ENCODE measurements at regions not wholly inside any gene's neighbourhood (a gene's known extent, or its start where the extent isn't known, plus 50 kb on each side); places are given as distances from the start of the nearest gene placed in this dataset.

DNA sequence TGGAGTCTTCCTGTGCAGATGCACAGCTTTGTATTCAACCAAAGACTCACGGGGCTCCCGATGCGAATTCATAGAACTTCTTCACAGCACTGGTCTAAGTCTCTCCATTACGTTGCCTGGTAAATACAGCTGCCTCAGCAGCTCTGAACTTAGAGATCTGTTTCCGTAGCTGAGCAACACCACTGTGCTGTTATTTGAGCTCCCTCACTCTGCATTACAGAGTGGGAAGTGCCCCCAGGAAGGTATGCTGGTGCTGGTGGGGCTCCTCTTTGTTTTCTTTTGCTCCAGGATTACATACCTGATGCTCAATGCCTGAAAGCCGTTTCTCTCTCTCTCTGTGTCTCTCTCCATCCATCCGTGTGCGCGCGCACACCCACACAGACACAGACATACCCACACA, 227.5 kb upstream of the RMST start:
- ChIA-PET POLR2A (no interaction called here), CTCF (no interaction called here)
- H3K4me1 ChIP-seq (ENCODE audit: control insufficient read depth, insufficient read depth, low read length): no peaks in the 10 kb centered on the region
- H3K27ac ChIP-seq (ENCODE audit: low read length): no peak overlapping the region
- no peaks in the 10 kb centered on the region for H3K9me3 ChIP-seq (ENCODE audit: control insufficient read depth, insufficient read depth, low read depth, low read length)
- ATAC-seq (no peak), DNase-seq (ENCODE audit: low read depth, low spot score) (no peak)
- in situ Hi-C loops (cut with HindIII; ENCODE audit: low pct_unique_long_range_greater_than_20kb, low sequenced_read_pairs): no loop called here
- TF ChIP-seq, protein P1, sequence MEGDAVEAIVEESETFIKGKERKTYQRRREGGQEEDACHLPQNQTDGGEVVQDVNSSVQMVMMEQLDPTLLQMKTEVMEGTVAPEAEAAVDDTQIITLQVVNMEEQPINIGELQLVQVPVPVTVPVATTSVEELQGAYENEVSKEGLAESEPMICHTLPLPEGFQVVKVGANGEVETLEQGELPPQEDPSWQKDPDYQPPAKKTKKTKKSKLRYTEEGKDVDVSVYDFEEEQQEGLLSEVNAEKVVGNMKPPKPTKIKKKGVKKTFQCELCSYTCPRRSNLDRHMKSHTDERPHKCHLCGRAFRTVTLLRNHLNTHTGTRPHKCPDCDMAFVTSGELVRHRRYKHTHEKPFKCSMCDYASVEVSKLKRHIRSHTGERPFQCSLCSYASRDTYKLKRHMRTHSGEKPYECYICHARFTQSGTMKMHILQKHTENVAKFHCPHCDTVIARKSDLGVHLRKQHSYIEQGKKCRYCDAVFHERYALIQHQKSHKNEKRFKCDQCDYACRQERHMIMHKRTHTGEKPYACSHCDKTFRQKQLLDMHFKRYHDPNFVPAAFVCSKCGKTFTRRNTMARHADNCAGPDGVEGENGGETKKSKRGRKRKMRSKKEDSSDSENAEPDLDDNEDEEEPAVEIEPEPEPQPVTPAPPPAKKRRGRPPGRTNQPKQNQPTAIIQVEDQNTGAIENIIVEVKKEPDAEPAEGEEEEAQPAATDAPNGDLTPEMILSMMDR (IDR thresholded peaks at IDR 0.05): no peak
- TF ChIP-seq SIN3A (IDR thresholded peaks at IDR 0.05; ENCODE audit: borderline replicate concordance, insufficient read depth, low read depth, low read length): no peak
- H3K4me3 ChIP-seq (ENCODE audit: low read depth in 2 of 2, low read length in 2 of 2): no peak overlapping the region
- no TSS peak for BruUV-seq (replicated peaks)
- H3K36me3 ChIP-seq (ENCODE audit: control insufficient read depth, insufficient read depth, low read length): no peaks in the 10 kb centered on the region
- intact Hi-C loops (cut with micrococcal nuclease; ENCODE audit: unreplicated experiment): no loop called here
- H3K27me3 ChIP-seq (ENCODE audit: control insufficient read depth, insufficient read depth, low read length): no peaks in the 10 kb centered on the region

DNA sequence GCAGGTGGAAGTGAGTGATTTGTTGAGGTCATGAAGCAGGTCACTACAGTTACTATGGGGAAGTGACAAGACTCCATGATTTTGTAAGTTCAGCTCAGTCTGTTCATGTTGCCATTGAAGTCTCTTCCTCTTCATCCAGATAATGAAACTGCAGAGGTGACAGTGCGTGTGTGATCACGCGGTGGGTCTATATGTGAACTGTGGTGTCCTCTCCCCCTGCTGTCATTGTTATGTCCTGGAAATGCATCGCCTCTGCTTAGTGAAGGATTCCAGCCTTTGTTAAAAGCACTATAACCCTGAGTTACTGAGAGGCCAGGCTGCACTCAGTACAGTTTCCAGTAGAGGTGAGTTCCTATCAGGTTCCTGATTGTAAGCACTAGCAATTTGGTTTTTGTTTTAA, 216.2 kb upstream of the RMST start:
- ChIA-PET CTCF (no interaction called here), POLR2A (no interaction called here)
- no peak for TF ChIP-seq TCF7L2 (IDR thresholded peaks at IDR 0.05; ENCODE audit: low read depth, low read length)
- no peak for TF ChIP-seq SIN3A (IDR thresholded peaks at IDR 0.05; ENCODE audit: borderline replicate concordance, insufficient read depth, low read depth, low read length)
- TF ChIP-seq, protein P2, sequence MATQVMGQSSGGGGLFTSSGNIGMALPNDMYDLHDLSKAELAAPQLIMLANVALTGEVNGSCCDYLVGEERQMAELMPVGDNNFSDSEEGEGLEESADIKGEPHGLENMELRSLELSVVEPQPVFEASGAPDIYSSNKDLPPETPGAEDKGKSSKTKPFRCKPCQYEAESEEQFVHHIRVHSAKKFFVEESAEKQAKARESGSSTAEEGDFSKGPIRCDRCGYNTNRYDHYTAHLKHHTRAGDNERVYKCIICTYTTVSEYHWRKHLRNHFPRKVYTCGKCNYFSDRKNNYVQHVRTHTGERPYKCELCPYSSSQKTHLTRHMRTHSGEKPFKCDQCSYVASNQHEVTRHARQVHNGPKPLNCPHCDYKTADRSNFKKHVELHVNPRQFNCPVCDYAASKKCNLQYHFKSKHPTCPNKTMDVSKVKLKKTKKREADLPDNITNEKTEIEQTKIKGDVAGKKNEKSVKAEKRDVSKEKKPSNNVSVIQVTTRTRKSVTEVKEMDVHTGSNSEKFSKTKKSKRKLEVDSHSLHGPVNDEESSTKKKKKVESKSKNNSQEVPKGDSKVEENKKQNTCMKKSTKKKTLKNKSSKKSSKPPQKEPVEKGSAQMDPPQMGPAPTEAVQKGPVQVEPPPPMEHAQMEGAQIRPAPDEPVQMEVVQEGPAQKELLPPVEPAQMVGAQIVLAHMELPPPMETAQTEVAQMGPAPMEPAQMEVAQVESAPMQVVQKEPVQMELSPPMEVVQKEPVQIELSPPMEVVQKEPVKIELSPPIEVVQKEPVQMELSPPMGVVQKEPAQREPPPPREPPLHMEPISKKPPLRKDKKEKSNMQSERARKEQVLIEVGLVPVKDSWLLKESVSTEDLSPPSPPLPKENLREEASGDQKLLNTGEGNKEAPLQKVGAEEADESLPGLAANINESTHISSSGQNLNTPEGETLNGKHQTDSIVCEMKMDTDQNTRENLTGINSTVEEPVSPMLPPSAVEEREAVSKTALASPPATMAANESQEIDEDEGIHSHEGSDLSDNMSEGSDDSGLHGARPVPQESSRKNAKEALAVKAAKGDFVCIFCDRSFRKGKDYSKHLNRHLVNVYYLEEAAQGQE (IDR thresholded peaks at IDR 0.05; ENCODE audit: insufficient read depth in 1 of 2, low read depth in 2 of 2, low read length in 1 of 2): no peak
- TF ChIP-seq POLR2AphosphoS5 (IDR thresholded peaks at IDR 0.05; ENCODE audit: low read depth, low read length): no peak
- TF ChIP-seq, protein P1 (IDR thresholded peaks at IDR 0.05): no peak
- Histone ChIP-seq H3K4me1 (ENCODE audit: control insufficient read depth, insufficient read depth, low read length) (no peaks in the 10 kb centered on the region), H3K9me3 (ENCODE audit: control insufficient read depth, insufficient read depth, low read depth, low read length) (no peaks in the 10 kb centered on the region), H3K36me3 (ENCODE audit: control insufficient read depth, insufficient read depth, low read length) (no peaks in the 10 kb centered on the region), H3K27me3 (ENCODE audit: control insufficient read depth, insufficient read depth, low read length) (no peaks in the 10 kb centered on the region), H3K27ac (ENCODE audit: low read length) (no peak overlapping the region), H3K4me3 (ENCODE audit: low read depth in 2 of 2, low read length in 2 of 2) (no peak overlapping the region)
- ATAC-seq: no peak
- DNase-seq (ENCODE audit: low read depth, low spot score): no peak
- in situ Hi-C loops (cut with HindIII; ENCODE audit: low pct_unique_long_range_greater_than_20kb, low sequenced_read_pairs) (no loop called here), intact Hi-C loops (cut with micrococcal nuclease; ENCODE audit: unreplicated experiment) (no loop called here)
- no TSS peak for BruUV-seq (replicated peaks)

DNA sequence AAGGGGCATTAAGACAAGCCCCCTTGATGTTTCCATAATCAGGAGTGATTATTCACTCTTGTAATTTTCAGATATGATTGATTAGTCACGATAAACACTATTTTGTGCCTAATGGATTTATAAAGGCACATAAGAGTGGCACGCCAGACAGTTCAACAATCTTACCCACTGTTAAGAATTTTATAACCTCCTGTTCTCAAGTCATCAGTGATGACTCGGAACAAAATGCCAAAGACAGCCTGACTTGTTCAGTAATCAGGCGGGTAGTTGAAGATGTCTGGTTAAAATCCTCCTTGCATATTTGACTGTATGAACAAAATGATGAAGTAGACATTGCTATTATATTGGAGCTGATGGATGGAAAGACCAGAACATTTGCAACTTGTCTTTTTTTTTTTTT, 212.1 kb upstream of the RMST start:
- BruUV-seq (replicated peaks): no TSS peak
- Histone ChIP-seq H3K9me3 (ENCODE audit: control insufficient read depth, insufficient read depth, low read depth, low read length) (no peaks in the 10 kb centered on the region), H3K4me3 (ENCODE audit: low read depth in 2 of 2, low read length in 2 of 2) (no peak overlapping the region), H3K36me3 (ENCODE audit: control insufficient read depth, insufficient read depth, low read length) (no peaks in the 10 kb centered on the region), H3K4me1 (ENCODE audit: control insufficient read depth, insufficient read depth, low read length) (no peaks in the 10 kb centered on the region), H3K27ac (ENCODE audit: low read length) (no peak overlapping the region), H3K27me3 (ENCODE audit: control insufficient read depth, insufficient read depth, low read length) (no peaks in the 10 kb centered on the region)
- POLR2A ChIA-PET: no interaction called here
- in situ Hi-C loops (cut with HindIII; ENCODE audit: low pct_unique_long_range_greater_than_20kb, low sequenced_read_pairs): no loop called here
- TF ChIP-seq POLR2AphosphoS5 (IDR thresholded peaks at IDR 0.05; ENCODE audit: low read depth, low read length): no peak
- no peak for TF ChIP-seq TCF7L2 (IDR thresholded peaks at IDR 0.05; ENCODE audit: low read depth, low read length)
- TF ChIP-seq, protein P2 (IDR thresholded peaks at IDR 0.05; ENCODE audit: insufficient read depth in 1 of 2, low read depth in 2 of 2, low read length in 1 of 2): no peak
- no peak for TF ChIP-seq SIN3A (IDR thresholded peaks at IDR 0.05; ENCODE audit: borderline replicate concordance, insufficient read depth, low read depth, low read length)
- TF ChIP-seq, protein P1 (IDR thresholded peaks at IDR 0.05): no peak
- intact Hi-C loops (cut with micrococcal nuclease; ENCODE audit: unreplicated experiment): no loop called here
- no peak for ATAC-seq
- CTCF ChIA-PET: no interaction called here
- no peak for DNase-seq (ENCODE audit: low read depth, low spot score)

All from Panc1 (cell line).